Ovary (tissue), 7 donors: ENCODE measurements at regions not wholly inside any gene's neighbourhood (a gene's known extent, or its start where the extent isn't known, plus 50 kb on each side); places are given as distances from the start of the nearest gene placed in this dataset. TPM values are rescaled to one million over a fixed set of nuclear protein-coding genes. Genes with fewer than 3 reads are reported as not detected.
A peak's percentile ranks its signal among the peaks of the same experiment; 100 is the strongest.

Experiments used
- DNase-seq, 5 donors: peaks; one replicate each; pipeline ENCODE4 v3.0.0-alpha.2; 2019 to 2020
- H3K27ac ChIP-seq, 2 donors: fragments of 200-600 bp; one replicate each; pipeline versions ENCODE4 v1.5.1 to v1.8.0; 2019 to 2022
- H3K27me3 ChIP-seq: fragments of 200-600 bp; one replicate; pipeline ENCODE4 v1.8.0; 2022
- H3K36me3 ChIP-seq: fragments of 200-600 bp; sonication (generic); one replicate; pipeline ENCODE4 v1.5.1; 2019
- H3K4me1 ChIP-seq: one replicate; pipeline ENCODE4 v1.8.1; 2013; ENCODE audit warnings: mild to moderate bottlenecking, moderate library complexity; ENCODE audit not compliant: insufficient read depth
- H3K4me3 ChIP-seq: fragments of 200-600 bp; sonication (generic); one replicate; pipeline ENCODE4 v1.5.1; 2017
- H3K9me3 ChIP-seq, 2 donors: fragments of 200-600 bp in 1 of 2; sonication (generic) in 1 of 2; one replicate each; pipeline versions ENCODE4 v1.5.1 to v1.8.1; 2013 to 2019; ENCODE audit warnings: mild to moderate bottlenecking in 1 of 2, moderate library complexity in 1 of 2
- EP300 ChIP-seq: sonication (generic); formaldehyde crosslinking; IDR thresholded peaks from one replicate; pipeline ENCODE4 v1.6.1; 2017; ENCODE audit warnings: antibody characterized with exemption
- POLR2A ChIP-seq: fragments of 450-650 bp; IDR thresholded peaks from one replicate; pipeline ENCODE4 v1.6.1; 2017; ENCODE audit warnings: antibody characterized with exemption, mild to moderate bottlenecking, moderate library complexity
- WGBS, 3 donors: extraction: QIAGEN DNeasy Blood & Tissue Kit in 1 of 3; methylation state at CpG; one replicate each; pipeline versions ENCODE4 v1.1.5 to v1.1.7; 2013 to 2017; 5-methylcytosine and 5-hydroxymethylcytosine counted together
- intact Hi-C, 4 donors: fragments of 100-400 bp; cut with DNase I; formaldehyde crosslinking; loops; one replicate each; pipeline versions ENCODE4 v1.11.0 to v1.15.1; 2022 to 2023
- microRNA counts: library from miRNA; unstranded; fragments of <30 nt; microRNA quantifications from one replicate; lab custom pipeline; 2016
- microRNA-seq, 3 donors: library from miRNA; unstranded; fragments of <30 nt; microRNA quantifications; one replicate each; pipeline versions ENCODE4 to v1.2.0, GENCODE V29; 2019 to 2020
- small RNA-seq: library from RNA; depleted of rRNA; stranded (forward); fragments of <200 nt; gene quantifications from one replicate; pipeline ENCODE3, GENCODE V24; 2016
- TF ChIP-seq, protein P1 (sequence below), 3 donors: fragments of 450-650 bp in 2 of 3; fragments of 200-600 bp in 1 of 3; IDR thresholded peaks; one replicate each; pipeline versions ENCODE4 v1.5.1 to v1.8.0; 2016 to 2022; ENCODE audit warnings: antibody characterized with exemption in 3 of 3, mild to moderate bottlenecking in 1 of 3
- donor health status: DM: no; HTN: no; CAD: no; lungs with moderate emphysema.
- donor health status: DM: no; HTN: no; CAD: no.
- donor health status: Bipolar disorder and iron deficiency.
- donor health status: DM: no; HTN: no; CAD: no.
- donor health status: DM: yes; HTN: yes; CAD: no.

- TF ChIP-seq EP300 (no peak), POLR2A (no peak)
- TF ChIP-seq, protein P1, sequence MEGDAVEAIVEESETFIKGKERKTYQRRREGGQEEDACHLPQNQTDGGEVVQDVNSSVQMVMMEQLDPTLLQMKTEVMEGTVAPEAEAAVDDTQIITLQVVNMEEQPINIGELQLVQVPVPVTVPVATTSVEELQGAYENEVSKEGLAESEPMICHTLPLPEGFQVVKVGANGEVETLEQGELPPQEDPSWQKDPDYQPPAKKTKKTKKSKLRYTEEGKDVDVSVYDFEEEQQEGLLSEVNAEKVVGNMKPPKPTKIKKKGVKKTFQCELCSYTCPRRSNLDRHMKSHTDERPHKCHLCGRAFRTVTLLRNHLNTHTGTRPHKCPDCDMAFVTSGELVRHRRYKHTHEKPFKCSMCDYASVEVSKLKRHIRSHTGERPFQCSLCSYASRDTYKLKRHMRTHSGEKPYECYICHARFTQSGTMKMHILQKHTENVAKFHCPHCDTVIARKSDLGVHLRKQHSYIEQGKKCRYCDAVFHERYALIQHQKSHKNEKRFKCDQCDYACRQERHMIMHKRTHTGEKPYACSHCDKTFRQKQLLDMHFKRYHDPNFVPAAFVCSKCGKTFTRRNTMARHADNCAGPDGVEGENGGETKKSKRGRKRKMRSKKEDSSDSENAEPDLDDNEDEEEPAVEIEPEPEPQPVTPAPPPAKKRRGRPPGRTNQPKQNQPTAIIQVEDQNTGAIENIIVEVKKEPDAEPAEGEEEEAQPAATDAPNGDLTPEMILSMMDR (IDR thresholded peaks at IDR 0.05) = no peak
- Histone ChIP-seq H3K4me3 (no peak overlapping the region), H3K4me1 (no peaks in the 10 kb centered on the region), H3K36me3 (no peaks in the 10 kb centered on the region), H3K27me3 (no peaks in the 10 kb centered on the region), H3K27ac (no peak overlapping the region), H3K9me3 (peaks cover 0 to 2% of the 10 kb centered on the region in 2 donors)
- no peak for DNase-seq
- intact Hi-C loops = no loop called here
- WGBS, 3 donors = 71 to 83% (median 81%) methylated on average over 13 of the region's 13 CpGs
Observed at GRCh38 chr1:24980836-24981630, 51.0 kb upstream of the RUNX3 start.

MicroRNAs in the stretch of these regions (microRNA counts, 767-probe panel; counts per million panel counts)
- 530 counts per million, percentile 78 among the panel's probes with 10 or more counts for microRNA hsa-miR-4425 (lab: Ali Mortazavi, UCI)

Small RNA genes in the stretch of these regions (microRNA-seq; reads per million reads assigned to microRNA genes)
- 0 reads per million in 3 donors for gene MIR4425

Small RNA genes in the stretch of these regions (small RNA-seq; reads per million reads assigned to genes)
- gene MIR4425 = not detected
